H9 (cell line): ENCODE measurements at regions not wholly inside any gene's neighbourhood (a gene's known extent, or its start where the extent isn't known, plus 50 kb on each side); places are given as distances from the start of the nearest gene placed in this dataset.
"Not testable (repeated sequence)": the region's sequence is repeated elsewhere in the genome, so short reads cannot be mapped to it uniquely, and the experiment has no call there.

Experiments
- DNase-seq: peaks from one replicate; pipeline ENCODE4 v3.0.0-alpha.2; 2017
- H2AFZ ChIP-seq: one replicate; pipeline ENCODE4 v1.6.1; 2013; ENCODE audit warnings: mild to moderate bottlenecking, low read length, control low read depth, moderate library complexity
- H2AK5ac ChIP-seq: 2 replicates; pipeline ENCODE4 v1.6.1; 2013; ENCODE audit warnings: low read length, control low read depth, mixed read lengths; ENCODE audit not compliant: insufficient read length
- H2BK120ac ChIP-seq: one replicate; pipeline ENCODE4 v1.6.1; 2013; ENCODE audit warnings: low read depth, mild to moderate bottlenecking, low read length, control low read depth, inconsistent platforms; ENCODE audit not compliant: poor library complexity, severe bottlenecking
- H2BK12ac ChIP-seq: 2 replicates; pipeline ENCODE4 v1.6.1; 2013; ENCODE audit warnings: low read length, control low read depth, mixed read lengths, low read depth; ENCODE audit not compliant: insufficient read length
- H2BK15ac ChIP-seq: 2 replicates; pipeline ENCODE4 v1.6.1; 2013; ENCODE audit warnings: low read depth, low read length, control low read depth
- H2BK20ac ChIP-seq: one replicate; pipeline ENCODE4 v1.6.1; 2013; ENCODE audit warnings: low read depth, mild to moderate bottlenecking, low read length, control low read depth, inconsistent platforms; ENCODE audit not compliant: poor library complexity, severe bottlenecking
- H2BK5ac ChIP-seq: 2 replicates; pipeline ENCODE4 v1.6.1; 2013; ENCODE audit warnings: low read length, control low read depth, mixed read lengths; ENCODE audit not compliant: insufficient read length
- H3K14ac ChIP-seq: 2 replicates; pipeline ENCODE4 v1.6.1; 2013; ENCODE audit warnings: low read length, control low read depth; ENCODE audit not compliant: insufficient read depth
- H3K18ac ChIP-seq: 2 replicates; pipeline ENCODE4 v1.6.1; 2013; ENCODE audit warnings: low read depth, mild to moderate bottlenecking, mixed read lengths, low read length, control low read depth; ENCODE audit not compliant: insufficient read length
- H3K23ac ChIP-seq: 2 replicates; pipeline ENCODE4 v1.6.1; 2013; ENCODE audit warnings: low read length, control low read depth, mixed read lengths, low read depth; ENCODE audit not compliant: insufficient read length
- H3K23me2 ChIP-seq: 2 replicates; pipeline ENCODE4 v1.6.1; 2013; ENCODE audit warnings: low read depth, mild to moderate bottlenecking, mixed read lengths, low read length, control low read depth; ENCODE audit not compliant: insufficient read length, poor library complexity, severe bottlenecking
- H3K27ac ChIP-seq: 2 replicates; pipeline ENCODE4 v1.5.1; 2013; ENCODE audit warnings: low read length, control low read depth, mixed read lengths, low read depth; ENCODE audit not compliant: insufficient read length
- H3K27me3 ChIP-seq: 2 replicates; pipeline ENCODE4 v1.6.1; 2013; ENCODE audit warnings: low read length, control low read depth, inconsistent platforms; ENCODE audit not compliant: insufficient read depth
- H3K4ac ChIP-seq: 2 replicates; pipeline ENCODE4 v1.6.1; 2013; ENCODE audit warnings: low read depth, mild to moderate bottlenecking, control low read depth, inconsistent platforms, low read length, moderate library complexity
- H3K4me1 ChIP-seq: 2 replicates; pipeline ENCODE4 v1.6.1; 2013; ENCODE audit warnings: low read length, control low read depth, inconsistent platforms; ENCODE audit not compliant: insufficient read depth
- H3K4me2 ChIP-seq: 2 replicates; pipeline ENCODE4 v1.6.1; 2013; ENCODE audit warnings: low read length, control low read depth, mixed read lengths; ENCODE audit not compliant: insufficient read length, insufficient read depth
- H3K56ac ChIP-seq: 2 replicates; pipeline ENCODE4 v1.6.1; 2013; ENCODE audit warnings: low read depth, mild to moderate bottlenecking, mixed read lengths, low read length, control low read depth; ENCODE audit not compliant: insufficient read length
- H3K79me1 ChIP-seq: 2 replicates; pipeline ENCODE4 v1.6.1; 2013; ENCODE audit warnings: low read depth, mild to moderate bottlenecking, moderate library complexity, low read length, control low read depth, inconsistent platforms; ENCODE audit not compliant: insufficient read depth, poor library complexity, severe bottlenecking
- H3K79me2 ChIP-seq: 2 replicates; pipeline ENCODE4 v1.6.1; 2013; ENCODE audit warnings: low read length, control low read depth, inconsistent platforms; ENCODE audit not compliant: insufficient read depth
- H3K9ac ChIP-seq: 2 replicates; pipeline ENCODE4 v1.6.1; 2013; ENCODE audit warnings: low read length, control low read depth, mixed read lengths; ENCODE audit not compliant: insufficient read length; ENCODE audit errors: extremely low read depth
- H3K9me3 ChIP-seq: one replicate; pipeline ENCODE4 v1.6.1; 2013; ENCODE audit warnings: low read depth, low read length, inconsistent platforms; ENCODE audit not compliant: control insufficient read depth
- H3T11ph ChIP-seq: one replicate; pipeline ENCODE4 v1.6.1; 2013; ENCODE audit warnings: mild to moderate bottlenecking, low read length, control low read depth, inconsistent platforms
- H4K20me1 ChIP-seq: one replicate; pipeline ENCODE4 v1.6.1; 2013; ENCODE audit not compliant: control insufficient read depth, insufficient read length, insufficient read depth
- H4K5ac ChIP-seq: 2 replicates; pipeline ENCODE4 v1.6.1; 2013; ENCODE audit warnings: low read depth, mild to moderate bottlenecking, mixed read lengths, low read length, control low read depth; ENCODE audit not compliant: insufficient read length
- H4K8ac ChIP-seq: replicated peaks from 2 replicates; pipeline ENCODE4 v1.6.1; 2013; ENCODE audit warnings: low read length, control low read depth, mixed read lengths, low read depth; ENCODE audit not compliant: insufficient read length
- H4K91ac ChIP-seq: 2 replicates; pipeline ENCODE4 v1.6.1; 2013; ENCODE audit warnings: low read depth, mild to moderate bottlenecking, moderate library complexity, mixed read lengths, low read length, control low read depth; ENCODE audit not compliant: insufficient read length
- H3K27ac Mint-ChIP-seq, 3 experiments: 2 replicates in 2 of 3; 3 replicates in 1 of 3; pipeline ENCODE4 v1.8.0; 2020 to 2021; ENCODE audit warnings: mixed read lengths in 3 of 3, mild to moderate bottlenecking in 1 of 3, moderate library complexity in 1 of 3
- H3K27me3 Mint-ChIP-seq: 2 replicates; pipeline ENCODE4 v1.8.0; 2021; ENCODE audit warnings: low read depth, mild to moderate bottlenecking, moderate library complexity, mixed read lengths
- H3K36me3 Mint-ChIP-seq, 3 experiments: 2 replicates in 2 of 3; 3 replicates in 1 of 3; pipeline ENCODE4 v1.8.0; 2020 to 2021; ENCODE audit warnings: low read depth in 3 of 3, mixed read lengths in 3 of 3; ENCODE audit not compliant: insufficient read depth in 1 of 3
- H3K4me1 Mint-ChIP-seq, 2 experiments: 2 replicates each; pipeline ENCODE4 v1.8.0; 2020; ENCODE audit warnings: mixed read lengths in 2 of 2
- H3K4me3 Mint-ChIP-seq, 2 experiments: 2 replicates in 1 of 2; 3 replicates in 1 of 2; pipeline ENCODE4 v1.8.0; 2020 to 2021; ENCODE audit warnings: mild to moderate bottlenecking in 2 of 2, mixed read lengths in 2 of 2, moderate library complexity in 1 of 2
- H3K9me3 Mint-ChIP-seq, 2 experiments: 2 replicates in 1 of 2; 3 replicates in 1 of 2; pipeline ENCODE4 v1.8.0; 2020; ENCODE audit warnings: mild to moderate bottlenecking in 2 of 2, mixed read lengths in 2 of 2, moderate library complexity in 1 of 2
- CTCF ChIP-seq: fragments of 200-600 bp; sonication (generic); conservative IDR thresholded peaks from 3 replicates; pipeline ENCODE4 v1.8.0; 2021; ENCODE audit warnings: antibody characterized with exemption, mild to moderate bottlenecking
- WGBS: extraction: QIAGEN DNeasy Blood & Tissue Kit; methylation state at CpG from one replicate; pipeline ENCODE4 v1.1.7; 2013; ENCODE audit warnings: missing lambda C conversion rate, low lambda C conversion rate, mixed read lengths; ENCODE audit not compliant: insufficient read length; ENCODE audit errors: extremely low coverage; 5-methylcytosine and 5-hydroxymethylcytosine counted together

DNA sequence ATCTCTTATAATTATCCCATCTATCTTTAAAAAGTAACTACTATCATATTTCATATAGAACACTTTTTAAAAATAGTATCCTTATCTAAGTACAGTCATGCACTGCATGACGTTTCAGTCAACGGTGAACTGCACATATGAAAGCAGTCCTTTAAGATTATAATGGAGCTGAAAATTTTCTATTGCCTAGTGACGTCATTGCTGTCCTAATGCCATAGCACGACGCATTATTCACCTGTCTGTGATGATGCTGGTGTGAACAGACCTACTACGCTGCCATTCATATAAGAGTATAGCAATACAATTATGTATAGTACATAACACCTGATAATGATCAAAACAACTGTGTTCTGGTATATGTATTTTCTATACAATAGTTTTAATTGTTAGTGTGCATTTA lies 225.0 kb downstream of the SOX2 start:
- DNase-seq = no peak
- Histone ChIP-seq H2BK20ac (no peak overlapping the region), H2AFZ (no peak overlapping the region), H2BK15ac (no peak overlapping the region), H3K14ac (no peak overlapping the region), H3K18ac (no peak overlapping the region), H4K8ac (no peak overlapping the region), H3K9ac (no peak overlapping the region), H3K9me3 (no peaks in the 10 kb centered on the region), H3K23me2 (no peaks in the 10 kb centered on the region), H3K4me1 (peaks cover 7% of the 10 kb centered on the region; the same call in 1 of the 2 replicates), H3K27ac (no peak overlapping the region), H4K20me1 (no peaks in the 10 kb centered on the region), H3K4me2 (no peak overlapping the region), H3T11ph (no peak overlapping the region), H2BK12ac (no peak overlapping the region), H3K27me3 (no peaks in the 10 kb centered on the region), H3K4ac (no peak overlapping the region), H4K5ac (no peak overlapping the region), H2BK120ac (no peak overlapping the region), H2BK5ac (no peak overlapping the region), H3K79me1 (no peaks in the 10 kb centered on the region), H3K79me2 (no peaks in the 10 kb centered on the region), H2AK5ac (no peak overlapping the region), H3K56ac (no peak overlapping the region), H3K23ac (no peak overlapping the region), H4K91ac (no peak overlapping the region)
- peaks cover 17 to 25% of the 10 kb centered on the region in 2 experiments for H3K4me1 Mint-ChIP-seq
- no peaks in the 10 kb centered on the region for H3K27me3 Mint-ChIP-seq
- H3K4me3 Mint-ChIP-seq = no peak overlapping the region
- H3K27ac Mint-ChIP-seq = no peak overlapping the region
- no peak for TF ChIP-seq CTCF
- H3K9me3 Mint-ChIP-seq = no peaks in the 10 kb centered on the region; a peak in 1 of 5 replicates
- no peaks in the 10 kb centered on the region for H3K36me3 Mint-ChIP-seq
- no CpG with 5 or more reads among the region's 6 CpGs for WGBS

DNA sequence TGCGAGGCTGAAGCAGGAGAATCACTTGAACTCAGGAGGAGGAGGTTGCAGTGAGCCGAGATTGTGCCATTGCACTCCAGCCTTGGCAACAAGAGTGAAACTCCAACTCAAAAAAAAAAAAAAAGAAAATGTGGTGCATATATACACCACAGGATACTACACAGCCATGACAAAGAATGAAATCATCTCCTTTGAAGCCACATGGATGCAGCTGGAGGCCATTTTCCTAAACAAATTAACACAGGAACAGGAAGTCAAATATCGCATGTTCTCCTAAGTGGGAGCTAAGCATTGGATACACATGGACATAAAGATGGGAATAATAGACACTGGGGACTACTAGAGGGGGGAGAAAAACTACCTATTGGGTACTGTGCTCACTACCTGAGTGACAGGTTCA lies 226.9 kb downstream of the SOX2 start:
- not testable (repeated sequence) for H2AK5ac ChIP-seq, H3K27me3 ChIP-seq, H3K9me3 Mint-ChIP-seq, H4K20me1 ChIP-seq, H3K4me3 Mint-ChIP-seq, H2BK15ac ChIP-seq, H3K27me3 Mint-ChIP-seq, H3K9ac ChIP-seq, H2AFZ ChIP-seq, H3K79me1 ChIP-seq, H3K18ac ChIP-seq, H3K14ac ChIP-seq, H4K5ac ChIP-seq, H3K56ac ChIP-seq, H3T11ph ChIP-seq, H2BK20ac ChIP-seq, H2BK5ac ChIP-seq, H3K23me2 ChIP-seq, H3K79me2 ChIP-seq, DNase-seq, H2BK12ac ChIP-seq, H2BK120ac ChIP-seq, H3K9me3 ChIP-seq, H3K23ac ChIP-seq, H3K36me3 Mint-ChIP-seq, H4K91ac ChIP-seq, H3K27ac ChIP-seq, H3K4me2 ChIP-seq, H3K4ac ChIP-seq, H4K8ac ChIP-seq
- Mint-ChIP-seq H3K27ac (peak overlapping the region in 1 of 3 experiments; percentile 15; a peak in 1 of 7 replicates), H3K4me1 (peaks cover 35 to 38% of the 10 kb centered on the region in 2 experiments)
- peaks cover 13% of the 10 kb centered on the region; the same call in 1 of the 2 replicates for H3K4me1 ChIP-seq
- no CpG with 5 or more reads among the region's 3 CpGs for WGBS
